ENCODE measurements at regions not wholly inside any gene's neighbourhood (a gene's known extent, or its start where the extent isn't known, plus 50 kb on each side); places are given as distances from the start of the nearest gene placed in this dataset.

GRCh38 chr13:103437651-103438050 is 371.4 kb upstream of the SLC10A2 start:
- TF ChIP-seq CTCF (conservative IDR thresholded peaks at IDR 0.05; ENCODE audit: low read depth in 2 of 2) (no peak), CREB1 (CRISPR knock-in tag; IDR thresholded peaks at IDR 0.05; ENCODE audit: low read depth) (no peak), POLR2AphosphoS5 (IDR thresholded peaks at IDR 0.05; ENCODE audit: low read depth) (no peak), EZH2phosphoT487 (IDR thresholded peaks at IDR 0.05; ENCODE audit: unreplicated experiment) (no peak), REST (IDR thresholded peaks at IDR 0.05; ENCODE audit: unreplicated experiment) (no peak), EZH2 (IDR thresholded peaks at IDR 0.05; ENCODE audit: low read depth, unreplicated experiment) (no peak)

Data from GM23338 (cell line).